ENCODE measurements at regions not wholly inside any gene's neighbourhood (a gene's known extent, or its start where the extent isn't known, plus 50 kb on each side); places are given as distances from the start of the nearest gene placed in this dataset.

DNA sequence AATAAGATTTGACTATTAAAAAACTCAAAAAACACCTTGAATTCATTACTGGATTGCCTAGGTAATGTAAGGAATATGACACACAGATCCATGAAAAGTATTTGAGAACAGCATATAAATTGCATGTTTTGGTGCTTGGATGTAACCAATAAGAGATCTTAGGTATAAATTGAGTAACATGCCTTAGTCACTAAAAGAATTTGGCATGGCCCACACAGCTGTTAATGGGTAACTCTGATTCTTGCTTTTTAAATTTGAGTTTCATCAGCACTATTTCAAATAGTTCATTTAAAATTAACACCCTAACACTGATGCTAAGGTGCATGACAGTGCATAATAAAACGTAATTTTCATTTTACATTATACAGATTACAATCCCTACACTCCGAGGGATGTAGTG, 779.3 kb upstream of the WWC1 start:
- no peak for DNase-seq

DNA sequence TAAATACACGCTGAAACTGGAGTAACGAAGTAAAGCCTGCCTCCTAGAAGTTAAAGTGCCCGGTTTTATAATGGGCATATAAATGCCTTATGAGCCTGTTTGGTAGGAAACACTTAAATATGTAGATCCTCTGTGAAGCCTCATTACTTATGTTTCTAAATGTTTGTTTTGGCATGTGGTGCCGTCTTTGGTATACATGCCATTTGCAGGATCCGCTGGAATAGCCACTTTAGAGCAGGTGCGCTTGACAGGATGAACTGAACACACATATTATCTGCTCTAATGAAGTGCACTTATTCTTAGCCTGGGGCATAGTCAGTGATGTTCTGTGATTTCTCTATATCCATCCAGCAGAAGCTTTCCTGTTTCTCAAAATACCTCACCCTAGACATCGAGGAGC, 778.1 kb upstream of the WWC1 start:
- DNase-seq, result no peak

DNA sequence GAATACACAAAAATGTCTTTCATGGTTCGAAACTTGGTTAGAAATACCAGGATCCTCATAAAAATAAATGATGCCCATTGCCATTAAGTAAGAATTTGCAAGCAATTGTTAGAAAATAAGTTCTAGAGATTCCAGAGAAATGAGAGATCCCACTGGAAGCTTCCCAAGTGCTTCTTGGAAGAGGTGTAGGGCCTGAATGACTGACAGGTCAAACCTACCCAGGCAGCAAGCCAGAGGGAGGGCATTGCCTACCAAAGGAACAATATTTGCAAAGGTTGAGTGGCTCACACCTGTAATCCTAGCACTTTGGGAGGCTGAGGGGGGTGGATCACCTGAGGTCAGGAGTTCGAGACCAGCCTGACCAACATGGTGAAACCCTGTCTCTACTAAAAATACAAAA, 777.0 kb upstream of the WWC1 start:
- no peak for DNase-seq

DNA sequence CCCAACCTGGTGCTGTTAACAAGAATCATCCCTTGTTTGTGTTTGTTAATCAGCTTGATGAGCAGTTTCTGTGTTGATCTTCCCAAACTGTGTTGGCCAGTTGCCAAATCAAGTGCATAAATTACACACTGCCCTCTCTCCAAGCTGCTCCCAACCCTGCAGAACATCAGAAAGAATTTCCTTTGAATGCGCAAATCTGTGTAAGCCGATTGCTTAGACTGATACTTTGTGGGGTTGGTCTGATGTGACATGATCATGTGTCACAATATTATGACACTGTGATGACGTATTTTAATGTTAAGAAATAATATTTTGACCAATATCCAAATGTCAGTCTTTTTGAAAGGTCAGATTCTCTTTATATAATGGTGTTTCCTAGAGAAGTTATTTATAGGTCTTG, 766.4 kb upstream of the WWC1 start:
- DNase-seq, result no peak

DNA sequence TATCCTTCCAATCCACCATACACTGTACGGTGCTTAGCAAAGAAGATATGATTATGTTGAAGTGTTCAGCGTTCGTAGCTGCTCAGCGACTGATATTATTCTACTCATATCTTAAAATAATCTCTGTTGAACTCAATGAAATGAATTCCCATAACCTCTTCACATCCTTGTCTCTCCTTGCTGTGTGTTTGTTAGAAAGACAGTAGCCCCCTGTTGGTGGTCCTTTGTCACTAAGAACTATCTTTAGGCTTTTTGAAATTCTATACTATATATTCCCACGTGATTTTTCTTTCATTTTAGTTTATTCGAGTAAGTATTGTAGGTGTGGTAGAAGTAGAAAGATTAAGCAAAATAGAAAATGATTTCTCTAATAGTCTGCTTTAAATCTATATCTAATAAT, 762.8 kb upstream of the WWC1 start:
- no peak for DNase-seq

DNA sequence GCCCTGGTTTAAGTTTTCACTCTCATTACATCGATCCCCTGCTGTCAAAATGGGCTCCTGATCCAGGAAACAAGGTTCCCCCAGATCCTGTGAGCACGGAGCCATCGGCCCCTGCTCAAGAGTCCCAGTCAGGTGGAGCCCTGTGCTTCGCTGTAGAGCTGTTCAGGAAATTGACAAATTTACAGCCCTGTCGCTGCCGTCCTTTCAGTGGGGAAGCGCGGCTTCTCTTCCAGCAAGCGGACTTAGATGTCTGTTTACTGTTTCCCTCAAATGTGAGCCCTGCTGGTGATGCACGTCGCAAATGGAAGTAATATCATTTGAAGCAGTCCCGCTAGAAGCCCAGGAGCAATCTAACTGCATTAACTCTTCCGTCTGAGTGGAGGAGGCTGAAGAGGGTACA, 760.9 kb upstream of the WWC1 start:
- no peak for DNase-seq

DNA sequence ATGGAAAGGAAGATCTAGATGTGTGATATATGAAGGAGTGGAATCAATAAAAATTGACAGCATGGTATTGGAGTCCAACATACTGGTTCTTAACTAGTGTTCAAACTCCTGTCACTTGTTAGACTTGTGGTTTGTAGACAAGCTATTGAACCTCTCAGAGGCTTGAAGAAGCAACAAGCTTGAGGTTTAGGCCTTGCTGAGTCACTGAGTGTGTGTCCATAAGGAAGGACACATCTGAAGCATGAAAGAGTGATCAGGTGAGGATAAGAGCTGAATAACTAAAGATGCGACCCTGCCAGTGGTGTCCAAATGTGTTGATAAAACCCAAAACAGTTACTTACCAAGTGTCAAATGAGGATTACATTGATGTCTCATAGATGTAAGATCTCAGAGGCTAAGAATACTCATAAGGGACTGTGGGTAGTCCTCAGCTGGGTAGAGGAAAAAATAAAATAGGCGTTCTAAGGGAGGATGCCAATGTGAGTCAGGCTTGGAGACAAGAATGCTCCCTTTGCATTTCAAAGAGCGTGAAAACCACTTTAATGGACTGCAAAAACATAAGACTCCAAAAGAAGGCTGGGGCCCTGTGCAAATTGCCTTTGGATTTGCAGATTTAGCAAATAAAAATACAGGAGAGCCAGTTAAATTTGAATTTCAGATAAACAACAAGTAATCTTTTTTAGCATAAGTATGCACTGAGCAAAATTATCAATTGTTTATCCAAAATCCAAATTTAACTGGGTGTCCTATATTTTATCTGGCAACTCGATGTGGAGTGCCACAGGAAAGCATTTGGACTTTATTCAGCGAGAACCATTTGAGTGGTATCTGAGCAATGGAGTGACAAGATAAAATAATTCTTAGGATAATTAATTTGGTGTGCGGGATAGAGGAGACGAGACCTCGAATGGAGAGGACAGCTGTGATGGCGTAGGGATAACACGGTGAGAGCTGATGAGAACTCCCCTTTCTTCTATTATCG, 757.3 kb upstream of the WWC1 start:
- no peak for DNase-seq

DNA sequence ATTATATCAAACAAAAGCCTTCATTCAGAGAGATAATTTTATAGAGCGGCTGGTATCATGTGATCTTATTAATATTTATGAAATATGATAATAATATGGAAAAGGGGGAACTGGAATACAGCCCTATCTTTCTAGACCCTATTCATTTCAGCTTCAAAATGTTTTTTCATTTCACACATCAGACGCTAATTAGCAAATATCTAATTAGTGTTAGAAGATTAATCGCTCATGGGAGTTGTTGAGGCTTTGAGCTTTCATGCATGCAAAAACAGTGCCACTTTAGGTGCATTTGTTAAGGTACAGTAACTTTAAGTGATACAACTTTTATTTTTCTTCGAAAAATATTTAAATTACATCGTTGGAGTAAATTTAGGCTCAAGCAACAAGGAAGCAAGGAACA, 751.7 kb upstream of the WWC1 start:
- DNase-seq, result no peak

DNA sequence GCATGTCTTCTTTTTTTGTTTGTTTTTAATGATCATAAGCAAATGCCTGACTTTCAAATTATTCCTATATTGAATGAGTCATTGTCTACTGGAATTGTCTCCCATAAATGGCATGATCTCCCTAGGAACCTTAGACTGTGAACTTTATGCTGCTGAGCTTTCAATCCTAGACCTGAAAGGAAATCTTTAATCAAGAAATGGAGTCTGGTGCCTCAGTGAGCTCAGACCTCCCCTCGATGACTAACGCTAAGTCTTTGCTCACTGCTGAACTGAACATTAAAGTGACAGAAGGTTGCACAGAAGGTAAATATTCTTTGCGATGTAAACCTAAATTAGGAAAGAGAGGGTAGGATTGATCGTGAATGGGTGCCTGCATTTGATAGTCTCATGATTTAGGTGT, 745.2 kb upstream of the WWC1 start:
- DNase-seq, result no peak

DNA sequence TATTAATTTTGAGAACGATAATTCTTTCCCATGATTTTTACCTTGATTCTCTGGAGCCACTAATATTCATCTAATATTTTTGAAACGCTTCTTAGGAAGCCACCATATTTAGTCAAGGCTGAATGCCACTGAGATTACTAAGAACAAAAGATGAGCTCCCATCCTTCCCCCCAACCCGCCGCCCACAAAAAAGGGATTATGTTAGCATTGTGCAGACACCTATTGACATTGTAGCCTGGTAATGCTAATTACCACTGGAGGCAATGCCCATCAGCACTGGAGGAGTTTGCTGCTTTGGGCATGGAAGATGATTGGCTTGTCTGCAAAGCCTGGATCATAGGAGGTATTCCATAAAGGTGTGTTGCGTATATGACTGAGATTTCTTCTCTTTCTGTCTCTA, 739.1 kb upstream of the WWC1 start:
- DNase-seq, result no peak

DNA sequence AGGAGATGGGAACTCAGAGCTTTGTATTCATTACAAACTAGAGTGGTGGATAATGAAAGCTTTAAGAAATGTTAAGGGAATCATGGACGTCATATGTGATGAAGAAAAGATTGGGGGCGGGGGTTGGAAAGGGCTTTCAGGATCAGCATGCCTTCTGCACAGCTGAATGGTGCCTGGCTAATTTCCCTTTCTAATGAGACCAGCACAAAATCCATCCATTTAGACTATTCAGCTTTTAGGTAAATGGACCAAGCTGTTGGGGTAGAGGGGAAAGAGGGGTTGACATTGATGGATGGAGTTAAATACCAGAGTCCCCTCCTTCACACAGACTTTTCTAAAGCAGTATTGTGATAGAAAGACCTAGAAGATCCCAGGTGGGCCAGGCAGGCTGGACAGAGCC, 737.9 kb upstream of the WWC1 start:
- no peak for DNase-seq

DNA sequence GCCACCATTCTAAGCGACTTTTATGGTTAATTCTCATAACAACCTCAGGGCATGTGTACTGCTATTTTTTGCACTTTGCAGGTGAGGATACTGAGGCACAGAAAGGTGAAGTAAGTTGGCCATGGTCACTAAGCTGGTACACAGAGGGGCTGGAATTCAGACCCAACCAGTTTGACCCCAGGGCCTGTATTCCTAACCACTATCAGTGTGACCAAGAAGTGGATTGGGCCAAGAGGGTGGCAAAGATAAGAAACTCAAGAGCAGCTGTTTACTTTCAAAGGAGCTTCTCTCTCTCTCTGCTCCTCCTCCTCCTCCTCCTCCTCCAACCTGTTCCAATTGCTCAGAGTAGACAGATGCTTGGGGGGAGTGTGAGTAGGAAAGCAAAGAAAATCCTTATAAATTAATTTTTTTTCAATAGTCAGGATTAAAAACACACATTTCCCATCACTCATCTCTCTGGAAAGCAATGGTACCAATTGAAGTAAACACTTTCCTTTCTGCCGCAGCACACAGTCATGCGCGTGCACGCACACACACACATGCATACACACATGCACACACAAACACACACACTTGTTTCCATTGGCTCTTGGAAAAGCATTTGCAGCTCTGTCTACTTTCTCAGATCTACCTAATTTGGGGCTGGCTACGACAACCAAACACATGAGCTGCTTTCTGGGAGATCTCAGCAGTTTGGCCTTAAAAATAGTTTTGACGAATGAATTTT, 736.7 kb upstream of the WWC1 start:
- no peak for DNase-seq

DNA sequence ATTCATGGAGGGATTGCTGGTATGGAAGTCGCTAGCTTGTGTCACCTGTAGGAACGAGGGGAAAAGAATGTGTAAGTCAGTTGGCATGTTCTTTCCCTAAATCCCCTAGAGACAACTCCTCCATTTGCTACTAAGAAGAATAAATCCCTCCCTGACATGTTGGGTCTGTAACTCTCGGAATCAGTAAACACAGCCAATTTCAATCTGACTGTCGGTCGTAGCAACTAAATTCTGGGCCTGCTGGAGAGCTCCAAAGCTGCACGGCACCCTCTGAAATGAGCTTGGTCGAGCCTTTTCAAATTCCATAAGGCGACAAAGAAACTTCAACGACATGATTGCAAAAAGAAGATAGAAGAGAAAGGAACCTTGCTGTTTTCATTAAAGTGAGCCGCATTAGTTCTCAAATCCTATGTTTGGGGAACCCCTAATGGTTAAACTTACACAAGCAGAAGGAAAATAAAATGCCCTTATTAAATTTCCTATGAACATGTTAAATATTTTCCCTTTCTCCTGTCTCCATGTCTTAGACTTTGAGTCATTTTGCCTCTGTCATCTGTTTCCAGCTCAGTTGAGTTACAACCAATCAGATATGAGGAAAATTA, 735.8 kb upstream of the WWC1 start:
- no peak for DNase-seq

DNA sequence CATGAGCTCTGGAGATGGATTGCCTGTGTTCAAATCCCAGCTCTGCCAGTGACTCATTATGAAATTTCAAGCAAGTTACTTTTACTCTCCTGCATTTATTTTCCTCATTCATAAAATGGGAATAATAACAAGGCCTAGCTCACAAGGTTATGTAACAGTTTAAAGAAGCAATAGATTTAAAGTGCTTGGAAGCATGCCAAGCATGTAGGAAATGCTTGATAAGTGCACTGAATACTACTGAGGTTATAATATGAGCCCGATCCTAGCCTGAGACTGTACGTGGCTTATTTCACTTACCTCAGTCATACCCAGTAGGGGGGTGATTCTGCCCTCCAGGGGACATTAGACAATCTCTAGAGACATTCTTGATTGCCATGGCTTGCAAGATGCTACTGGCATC, 734.1 kb upstream of the WWC1 start:
- DNase-seq, result no peak

DNA sequence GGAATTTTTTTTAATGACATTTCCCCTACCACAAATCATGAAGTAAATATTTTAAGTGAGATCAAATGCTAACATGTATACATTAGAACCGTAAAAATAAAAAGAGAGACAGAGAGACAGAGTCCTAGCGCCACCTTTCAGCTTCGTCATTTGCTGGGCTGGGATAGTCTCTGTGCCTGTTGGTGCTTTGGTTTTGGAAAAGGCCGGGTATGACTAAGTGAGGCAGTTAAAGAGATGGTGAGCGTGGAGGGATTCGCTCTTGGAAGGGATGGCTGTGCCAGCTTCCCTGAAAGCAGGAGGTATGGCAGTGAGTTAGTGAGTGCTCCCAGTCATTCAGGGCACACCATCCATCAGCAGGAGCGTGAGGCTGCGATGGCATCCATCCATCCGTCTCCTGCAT, 729.6 kb upstream of the WWC1 start:
- no peak for DNase-seq

DNA sequence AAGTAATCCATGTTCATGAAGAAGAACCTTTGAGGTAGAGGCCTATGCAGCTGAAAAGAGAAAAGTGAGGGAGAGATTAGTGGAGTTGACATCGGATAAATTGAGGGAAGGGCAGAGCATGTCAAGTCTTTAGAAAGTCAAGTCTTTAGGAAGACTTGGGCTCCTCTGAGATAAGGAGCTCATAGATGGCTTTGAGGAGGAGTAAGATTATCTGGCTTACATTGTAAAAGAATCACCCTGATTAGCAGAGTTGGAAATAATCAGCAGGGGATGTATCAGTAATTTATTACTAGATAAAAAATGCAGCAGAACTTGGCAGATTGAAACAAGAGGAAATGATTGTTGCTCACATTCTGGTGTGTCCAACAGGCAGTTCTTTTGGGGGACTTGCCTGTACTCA, 727.2 kb upstream of the WWC1 start:
- no peak for DNase-seq

DNA sequence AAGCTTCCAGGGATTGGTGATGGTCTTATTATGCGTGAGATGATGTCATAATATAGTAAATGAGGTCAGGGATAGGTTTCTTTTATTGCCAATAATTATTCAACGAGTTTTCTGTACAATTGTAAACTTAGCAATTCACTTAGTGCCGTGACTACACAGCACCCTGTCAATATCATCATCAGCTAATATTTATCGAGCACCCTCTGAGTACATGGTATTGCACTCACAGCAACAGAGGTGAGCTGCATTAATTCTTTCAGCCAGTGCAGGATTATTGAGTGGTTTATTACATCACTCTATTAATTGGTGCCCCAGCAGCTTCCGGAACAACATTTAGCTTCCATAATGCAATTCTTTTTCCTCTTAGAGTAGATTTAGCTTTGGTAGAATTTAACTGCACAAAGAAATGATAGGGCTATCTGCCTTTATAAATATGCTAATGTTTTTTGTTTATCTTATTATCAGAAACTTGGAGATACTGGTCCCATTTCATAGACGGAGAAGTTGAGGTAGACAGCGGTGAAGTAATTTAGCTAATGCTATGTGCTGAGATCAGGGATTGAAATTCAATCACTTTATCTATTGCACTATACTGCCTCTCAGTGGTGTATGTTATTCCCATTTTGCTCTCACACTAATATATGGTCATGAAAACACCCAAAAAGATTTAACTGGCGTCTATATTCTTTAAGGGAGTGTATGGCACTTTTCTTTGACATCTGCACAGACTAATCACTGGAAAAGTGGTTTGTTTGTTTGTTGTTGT, 726.1 kb upstream of the WWC1 start:
- DNase-seq, result no peak

DNA sequence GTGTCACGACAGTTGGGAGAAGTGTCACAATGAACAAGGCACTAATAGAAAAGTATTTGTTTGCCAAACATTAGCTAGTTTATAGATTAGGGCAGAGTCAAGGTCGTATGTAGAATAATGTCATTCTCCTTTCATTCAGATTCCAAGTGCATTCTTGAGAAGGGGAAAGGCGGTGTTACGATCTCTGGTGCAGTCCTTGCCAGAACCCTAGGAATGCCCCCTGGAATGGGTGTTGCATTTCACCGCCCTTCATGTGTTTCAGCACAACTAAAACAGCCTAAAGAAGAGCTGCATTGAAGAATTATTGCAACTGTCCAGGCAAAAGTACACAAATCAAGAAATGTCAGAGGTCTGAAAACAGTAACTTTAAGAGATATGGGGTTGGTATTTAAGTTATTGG, 721.0 kb upstream of the WWC1 start:
- DNase-seq, result no peak

DNA sequence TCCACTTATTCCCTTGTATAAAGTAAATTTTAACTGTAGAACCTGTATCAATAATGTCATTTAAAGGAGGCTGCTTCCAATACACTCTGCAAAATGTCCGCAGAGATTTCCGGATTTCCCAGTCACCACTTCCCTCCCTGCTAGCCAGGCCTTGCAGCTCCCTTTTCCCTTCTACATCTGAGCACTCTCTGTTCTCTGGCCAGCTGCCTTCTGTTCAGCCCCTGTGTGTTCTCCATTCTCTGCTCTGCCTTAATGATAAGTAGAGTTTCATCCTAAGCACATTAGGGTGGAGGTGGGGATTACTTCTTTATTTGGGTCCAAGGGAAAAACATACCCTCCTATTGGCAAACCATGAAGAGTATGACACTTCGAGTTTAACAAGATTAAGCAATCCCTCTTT, 719.6 kb upstream of the WWC1 start:
- no peak for DNase-seq

DNA sequence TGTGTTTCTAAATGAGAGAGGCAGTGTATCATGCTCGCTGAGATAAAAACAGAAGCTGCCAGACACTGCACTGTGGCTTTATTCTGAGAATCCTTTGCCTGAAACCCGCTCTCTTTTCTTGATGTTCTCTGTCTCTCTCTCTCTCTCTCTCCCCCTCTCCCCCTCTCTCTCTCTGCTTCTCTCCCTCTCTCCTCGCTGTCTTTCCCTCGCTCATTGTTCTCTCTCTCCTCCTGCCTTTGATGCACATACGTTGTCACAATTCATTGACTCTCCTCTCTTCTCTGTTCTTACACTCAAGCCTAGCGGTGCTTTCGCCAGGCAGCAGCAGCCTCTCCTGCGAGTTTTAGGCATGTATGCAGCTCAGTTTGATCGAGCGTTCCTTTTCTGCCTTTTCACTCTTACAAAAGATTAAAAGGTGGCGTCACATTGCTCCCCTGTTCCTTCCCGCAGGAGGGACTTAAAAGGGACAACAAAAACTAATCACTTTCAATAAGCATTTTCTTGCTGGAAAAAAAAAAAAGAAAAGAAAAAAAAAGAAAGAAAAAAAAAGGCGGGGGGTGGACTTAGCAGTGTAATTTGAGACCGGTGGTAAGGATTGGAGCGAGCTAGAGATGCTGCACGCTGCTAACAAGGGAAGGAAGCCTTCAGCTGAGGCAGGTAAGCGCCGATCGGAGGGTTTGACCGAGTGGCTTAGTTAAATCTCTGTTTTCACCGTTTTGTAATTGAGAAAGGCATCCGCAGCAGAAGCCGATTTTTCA, 717.9 kb upstream of the WWC1 start:
- DNase-seq, result no peak

DNA sequence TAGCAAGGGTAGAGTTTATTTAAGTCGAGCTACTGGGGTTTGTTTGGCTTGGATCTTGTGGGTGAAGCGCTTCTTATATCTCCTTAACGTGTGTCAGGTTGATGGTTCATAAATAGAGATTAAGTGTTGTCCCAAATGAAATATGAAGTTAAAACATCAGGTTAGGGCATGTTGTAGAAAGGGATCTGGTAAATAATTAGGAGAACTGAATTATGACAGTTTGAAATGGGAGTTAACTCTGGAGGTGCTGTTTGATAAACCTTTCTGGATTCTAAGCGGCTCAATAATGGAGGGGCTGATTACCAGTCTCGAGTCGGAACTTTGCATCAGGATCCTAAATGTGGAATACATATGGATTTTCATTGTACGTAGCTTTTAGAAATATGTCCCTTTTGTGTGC, 717.0 kb upstream of the WWC1 start:
- no peak for DNase-seq

DNA sequence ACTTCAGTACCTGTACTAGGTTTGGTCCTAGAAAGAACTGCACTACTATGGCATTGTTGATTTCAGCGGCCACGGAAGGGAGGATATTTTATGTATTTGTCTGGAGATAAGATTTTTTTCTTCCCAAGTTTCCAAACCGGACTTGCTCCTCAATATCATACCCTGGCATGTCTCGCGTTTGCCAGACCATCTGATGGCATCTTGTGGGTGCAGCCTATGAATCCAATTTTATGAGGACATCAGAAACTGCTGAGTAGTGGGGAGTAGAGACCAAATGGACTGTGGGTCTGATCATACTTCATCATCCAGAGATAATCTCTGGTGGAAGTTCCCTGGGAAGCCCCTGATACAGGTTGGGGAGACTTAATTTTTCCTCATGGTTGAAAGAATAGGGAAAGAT, 716.1 kb upstream of the WWC1 start:
- no peak for DNase-seq

DNA sequence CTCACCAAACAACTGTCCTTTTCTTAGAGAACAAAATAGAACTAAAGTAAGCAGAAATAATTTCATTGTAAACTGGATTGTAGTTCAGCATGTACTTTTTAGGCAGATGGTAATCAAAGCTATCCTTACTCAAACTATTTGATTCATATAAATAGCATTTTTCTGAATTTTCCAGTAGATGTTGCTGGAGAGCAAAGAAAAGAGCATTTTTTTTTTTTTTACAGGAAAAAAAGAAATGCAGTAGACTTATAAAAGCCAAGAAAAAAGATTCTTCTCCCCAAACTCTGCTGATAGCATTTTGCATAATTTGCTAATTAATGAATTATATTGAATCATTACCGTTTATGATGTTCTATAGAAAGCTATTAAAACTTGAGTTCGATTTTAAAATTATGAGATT, 715.3 kb upstream of the WWC1 start:
- no peak for DNase-seq

Data from bone marrow (tissue), 2 donors.